Sigmoid colon (tissue), 4 donors: ENCODE measurements at regions not wholly inside any gene's neighbourhood (a gene's known extent, or its start where the extent isn't known, plus 50 kb on each side); places are given as distances from the start of the nearest gene placed in this dataset.

Experiments
- POLR2A ChIP-seq, 2 donors: fragments of 450-650 bp; IDR thresholded peaks; one replicate each; pipeline ENCODE4 v1.6.1; 2016; ENCODE audit warnings: antibody characterized with exemption in 2 of 2, mild to moderate bottlenecking in 2 of 2, moderate library complexity in 2 of 2
- POLR2AphosphoS5 ChIP-seq, 4 donors: sonication (generic); formaldehyde crosslinking; IDR thresholded peaks; one replicate each; pipeline ENCODE4 v1.6.1; 2017; ENCODE audit warnings: antibody characterized with exemption in 4 of 4
- TF ChIP-seq, protein P1 (sequence below), 4 experiments: fragments of 450-650 bp in 3 of 4; fragments of 200-600 bp in 1 of 4; IDR thresholded peaks; one replicate each; pipeline ENCODE4 v1.5.1; 2016 to 2019; ENCODE audit warnings: antibody characterized with exemption in 4 of 4, mild to moderate bottlenecking in 3 of 4, moderate library complexity in 2 of 4

DNA sequence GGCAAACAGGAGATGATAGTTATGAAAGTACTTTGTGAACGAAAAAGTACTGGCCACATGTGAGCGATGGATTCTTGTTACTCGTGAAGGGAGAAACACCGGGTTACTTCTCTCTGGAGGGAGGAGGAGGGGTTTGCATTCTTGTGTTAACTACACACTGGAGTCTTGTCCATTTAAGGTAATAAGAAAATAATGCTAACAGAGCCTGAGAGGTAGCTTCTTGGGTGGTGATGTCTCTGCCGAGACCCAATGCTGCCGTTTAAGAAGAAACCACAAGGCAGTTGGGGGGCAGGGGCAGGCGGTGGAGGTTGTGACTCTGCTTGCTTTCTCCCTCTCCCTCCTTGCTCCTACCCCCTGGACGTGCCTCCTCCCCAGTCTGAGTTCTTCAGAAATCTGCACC is 100.9 kb upstream of the ROPN1 start:
- TF ChIP-seq, protein P1, sequence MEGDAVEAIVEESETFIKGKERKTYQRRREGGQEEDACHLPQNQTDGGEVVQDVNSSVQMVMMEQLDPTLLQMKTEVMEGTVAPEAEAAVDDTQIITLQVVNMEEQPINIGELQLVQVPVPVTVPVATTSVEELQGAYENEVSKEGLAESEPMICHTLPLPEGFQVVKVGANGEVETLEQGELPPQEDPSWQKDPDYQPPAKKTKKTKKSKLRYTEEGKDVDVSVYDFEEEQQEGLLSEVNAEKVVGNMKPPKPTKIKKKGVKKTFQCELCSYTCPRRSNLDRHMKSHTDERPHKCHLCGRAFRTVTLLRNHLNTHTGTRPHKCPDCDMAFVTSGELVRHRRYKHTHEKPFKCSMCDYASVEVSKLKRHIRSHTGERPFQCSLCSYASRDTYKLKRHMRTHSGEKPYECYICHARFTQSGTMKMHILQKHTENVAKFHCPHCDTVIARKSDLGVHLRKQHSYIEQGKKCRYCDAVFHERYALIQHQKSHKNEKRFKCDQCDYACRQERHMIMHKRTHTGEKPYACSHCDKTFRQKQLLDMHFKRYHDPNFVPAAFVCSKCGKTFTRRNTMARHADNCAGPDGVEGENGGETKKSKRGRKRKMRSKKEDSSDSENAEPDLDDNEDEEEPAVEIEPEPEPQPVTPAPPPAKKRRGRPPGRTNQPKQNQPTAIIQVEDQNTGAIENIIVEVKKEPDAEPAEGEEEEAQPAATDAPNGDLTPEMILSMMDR (IDR thresholded peaks at IDR 0.05), result no peak
- no peak for TF ChIP-seq POLR2A (IDR thresholded peaks at IDR 0.05)
- no peak for TF ChIP-seq POLR2AphosphoS5 (IDR thresholded peaks at IDR 0.05)
